ENCODE measurements at regions not wholly inside any gene's neighbourhood (a gene's known extent, or its start where the extent isn't known, plus 50 kb on each side); places are given as distances from the start of the nearest gene placed in this dataset.

GRCh38 chr1:104699433-104699832 is 949.7 kb downstream of the AMY1C start:
- DNase-seq (ENCODE audit: low read depth in 2 of 2), result no peak

- no peak for DNase-seq (ENCODE audit: low read depth in 2 of 2)
Observed at GRCh38 chr1:104702731-104703130, 953.0 kb downstream of the AMY1C start.

GRCh38 chr1:104706631-104707147 is 957.0 kb downstream of the AMY1C start:
- no peak for DNase-seq (ENCODE audit: low read depth in 2 of 2)

- no peak for DNase-seq (ENCODE audit: low read depth in 2 of 2)
Observed at GRCh38 chr1:104718752-104719151, 969.1 kb downstream of the AMY1C start.

- DNase-seq (ENCODE audit: low read depth in 2 of 2), result no peak
Observed at GRCh38 chr1:104720741-104721140, 971.0 kb downstream of the AMY1C start.

GRCh38 chr1:104726917-104727316 is 977.2 kb downstream of the AMY1C start:
- DNase-seq (ENCODE audit: low read depth in 2 of 2), result no peak

- DNase-seq (ENCODE audit: low read depth in 2 of 2), result no peak
Observed at GRCh38 chr1:104733866-104734265, 984.2 kb downstream of the AMY1C start.

- DNase-seq (ENCODE audit: low read depth in 2 of 2), result no peak
Observed at GRCh38 chr1:104745875-104746274, 996.2 kb downstream of the AMY1C start.

- no peak for DNase-seq (ENCODE audit: low read depth in 2 of 2)
Observed at GRCh38 chr1:104746994-104747393, 997.3 kb downstream of the AMY1C start.

- DNase-seq (ENCODE audit: low read depth in 2 of 2), result no peak
Observed at GRCh38 chr1:104760017-104760416, 1010.3 kb downstream of the AMY1C start.

GRCh38 chr1:104761961-104762570 is 1012.4 kb downstream of the AMY1C start:
- DNase-seq (ENCODE audit: low read depth in 2 of 2), result no peak

GRCh38 chr1:104765085-104765484 is 1015.4 kb downstream of the AMY1C start:
- DNase-seq (ENCODE audit: low read depth in 2 of 2), result no peak

- no peak for DNase-seq (ENCODE audit: low read depth in 2 of 2)
Observed at GRCh38 chr1:104768466-104768865, 1018.8 kb downstream of the AMY1C start.

GRCh38 chr1:104780470-104781078 is 1030.9 kb downstream of the AMY1C start:
- no peak for DNase-seq (ENCODE audit: low read depth in 2 of 2)

- no peak for DNase-seq (ENCODE audit: low read depth in 2 of 2)
Observed at GRCh38 chr1:104785575-104786187, 1036.0 kb downstream of the AMY1C start.

- DNase-seq (ENCODE audit: low read depth in 2 of 2), result no peak
Observed at GRCh38 chr1:104787866-104788510, 1038.3 kb downstream of the AMY1C start.

GRCh38 chr1:104791030-104791429 is 1041.3 kb downstream of the AMY1C start:
- DNase-seq (ENCODE audit: low read depth in 2 of 2), result no peak

- no peak for DNase-seq (ENCODE audit: low read depth in 2 of 2)
Observed at GRCh38 chr1:104794035-104794434, 1044.3 kb downstream of the AMY1C start.

- no peak for DNase-seq (ENCODE audit: low read depth in 2 of 2)
Observed at GRCh38 chr1:104795931-104796330, 1046.2 kb downstream of the AMY1C start.

GRCh38 chr1:104797982-104798381 is 1048.3 kb downstream of the AMY1C start:
- no peak for DNase-seq (ENCODE audit: low read depth in 2 of 2)

GRCh38 chr1:104801344-104801743 is 1051.6 kb downstream of the AMY1C start:
- no peak for DNase-seq (ENCODE audit: low read depth in 2 of 2)

- no peak for DNase-seq (ENCODE audit: low read depth in 2 of 2)
Observed at GRCh38 chr1:104804147-104804546, 1054.4 kb downstream of the AMY1C start.

GRCh38 chr1:104807590-104807989 is 1057.9 kb downstream of the AMY1C start:
- no peak for DNase-seq (ENCODE audit: low read depth in 2 of 2)

All from stimulated activated CD4-positive, alpha-beta T cell treated with anti-CD3 and anti-CD28 coated beads, Interleukin-4, amount 100 ng/mL, for 48 hours (primary cell).